ENCODE measurements at regions not wholly inside any gene's neighbourhood (a gene's known extent, or its start where the extent isn't known, plus 50 kb on each side); places are given as distances from the start of the nearest gene placed in this dataset.

- Histone ChIP-seq H3K27ac (ENCODE audit: low read depth, low read length) (no peak overlapping the region), H3K4me1 (ENCODE audit: control insufficient read depth, insufficient read depth, low read length) (no peaks in the 10 kb centered on the region), H3K4me3 (ENCODE audit: low read length) (no peak overlapping the region), H3K27me3 (ENCODE audit: control insufficient read depth, insufficient read depth, low read length) (no peaks in the 10 kb centered on the region), H3K36me3 (ENCODE audit: control insufficient read depth, insufficient read depth, low read length) (no peaks in the 10 kb centered on the region), H3K9ac (ENCODE audit: low read length) (no peak overlapping the region)
These were observed 76.2 kb downstream of the PLCE1 start for GRCh38 chr10:94069884-94070283.

GRCh38 chr10:94074462-94074861 lies 80.7 kb downstream of the PLCE1 start:
- H3K9ac ChIP-seq (ENCODE audit: low read length): no peak overlapping the region
- H3K36me3 ChIP-seq (ENCODE audit: control insufficient read depth, insufficient read depth, low read length): no peaks in the 10 kb centered on the region
- peaks cover 7% of the 10 kb centered on the region for H3K4me1 ChIP-seq (ENCODE audit: control insufficient read depth, insufficient read depth, low read length)
- H3K27ac ChIP-seq (ENCODE audit: low read depth, low read length): no peak overlapping the region
- no peak overlapping the region for H3K4me3 ChIP-seq (ENCODE audit: low read length)
- H3K27me3 ChIP-seq (ENCODE audit: control insufficient read depth, insufficient read depth, low read length): no peaks in the 10 kb centered on the region

- H3K4me1 ChIP-seq (ENCODE audit: control insufficient read depth, insufficient read depth, low read length): peaks cover 7% of the 10 kb centered on the region
- no peaks in the 10 kb centered on the region for H3K27me3 ChIP-seq (ENCODE audit: control insufficient read depth, insufficient read depth, low read length)
- no peak overlapping the region for H3K9ac ChIP-seq (ENCODE audit: low read length)
- H3K36me3 ChIP-seq (ENCODE audit: control insufficient read depth, insufficient read depth, low read length): no peaks in the 10 kb centered on the region
- H3K27ac ChIP-seq (ENCODE audit: low read depth, low read length): no peak overlapping the region
- no peak overlapping the region for H3K4me3 ChIP-seq (ENCODE audit: low read length)
These were observed 81.8 kb downstream of the PLCE1 start for GRCh38 chr10:94075506-94075905.

- Histone ChIP-seq H3K27me3 (ENCODE audit: control insufficient read depth, insufficient read depth, low read length) (no peaks in the 10 kb centered on the region), H3K27ac (ENCODE audit: low read depth, low read length) (no peak overlapping the region), H3K4me1 (ENCODE audit: control insufficient read depth, insufficient read depth, low read length) (peaks cover 7% of the 10 kb centered on the region), H3K4me3 (ENCODE audit: low read length) (no peak overlapping the region), H3K36me3 (ENCODE audit: control insufficient read depth, insufficient read depth, low read length) (no peaks in the 10 kb centered on the region), H3K9ac (ENCODE audit: low read length) (no peak overlapping the region)
These were observed 82.7 kb downstream of the PLCE1 start for GRCh38 chr10:94076325-94076841.

GRCh38 chr10:94077042-94077441 lies 83.3 kb downstream of the PLCE1 start:
- Histone ChIP-seq H3K9ac (ENCODE audit: low read length) (no peak overlapping the region), H3K4me3 (ENCODE audit: low read length) (no peak overlapping the region), H3K36me3 (ENCODE audit: control insufficient read depth, insufficient read depth, low read length) (no peaks in the 10 kb centered on the region), H3K4me1 (ENCODE audit: control insufficient read depth, insufficient read depth, low read length) (peaks cover 7% of the 10 kb centered on the region), H3K27ac (ENCODE audit: low read depth, low read length) (no peak overlapping the region), H3K27me3 (ENCODE audit: control insufficient read depth, insufficient read depth, low read length) (no peaks in the 10 kb centered on the region)

GRCh38 chr10:94080108-94080507 lies 86.4 kb downstream of the PLCE1 start:
- Histone ChIP-seq H3K27me3 (ENCODE audit: control insufficient read depth, insufficient read depth, low read length) (no peaks in the 10 kb centered on the region), H3K4me1 (ENCODE audit: control insufficient read depth, insufficient read depth, low read length) (peaks cover 7% of the 10 kb centered on the region), H3K9ac (ENCODE audit: low read length) (no peak overlapping the region), H3K4me3 (ENCODE audit: low read length) (no peak overlapping the region), H3K27ac (ENCODE audit: low read depth, low read length) (no peak overlapping the region), H3K36me3 (ENCODE audit: control insufficient read depth, insufficient read depth, low read length) (no peaks in the 10 kb centered on the region)

- no peak overlapping the region for H3K9ac ChIP-seq (ENCODE audit: low read length)
- H3K27ac ChIP-seq (ENCODE audit: low read depth, low read length): no peak overlapping the region
- H3K4me3 ChIP-seq (ENCODE audit: low read length): no peak overlapping the region
These were observed 90.0 kb downstream of the PLCE1 start for GRCh38 chr10:94083662-94084265.

GRCh38 chr10:94084344-94084743 lies 90.6 kb downstream of the PLCE1 start:
- no peaks in the 10 kb centered on the region for H3K36me3 ChIP-seq (ENCODE audit: control insufficient read depth, insufficient read depth, low read length)
- peaks cover 2% of the 10 kb centered on the region for H3K4me1 ChIP-seq (ENCODE audit: control insufficient read depth, insufficient read depth, low read length)
- H3K27me3 ChIP-seq (ENCODE audit: control insufficient read depth, insufficient read depth, low read length): no peaks in the 10 kb centered on the region
- H3K27ac ChIP-seq (ENCODE audit: low read depth, low read length): no peak overlapping the region
- H3K4me3 ChIP-seq (ENCODE audit: low read length): no peak overlapping the region
- H3K9ac ChIP-seq (ENCODE audit: low read length): no peak overlapping the region

More at GRCh38 chr10:94083662-94084265, 90.0 kb downstream of the PLCE1 start:
- H3K27me3 ChIP-seq (ENCODE audit: control insufficient read depth, insufficient read depth, low read length): no peaks in the 10 kb centered on the region
- H3K4me1 ChIP-seq (ENCODE audit: control insufficient read depth, insufficient read depth, low read length): peaks cover 2% of the 10 kb centered on the region
- H3K36me3 ChIP-seq (ENCODE audit: control insufficient read depth, insufficient read depth, low read length): no peaks in the 10 kb centered on the region

- H3K27ac ChIP-seq (ENCODE audit: low read depth, low read length): no peak overlapping the region
- H3K9ac ChIP-seq (ENCODE audit: low read length): no peak overlapping the region
- no peak overlapping the region for H3K4me3 ChIP-seq (ENCODE audit: low read length)
- no peaks in the 10 kb centered on the region for H3K27me3 ChIP-seq (ENCODE audit: control insufficient read depth, insufficient read depth, low read length)
- no peaks in the 10 kb centered on the region for H3K36me3 ChIP-seq (ENCODE audit: control insufficient read depth, insufficient read depth, low read length)
- peaks cover 2% of the 10 kb centered on the region for H3K4me1 ChIP-seq (ENCODE audit: control insufficient read depth, insufficient read depth, low read length)
These were observed 91.6 kb downstream of the PLCE1 start for GRCh38 chr10:94085288-94085687.

GRCh38 chr10:94085766-94086437 lies 92.2 kb downstream of the PLCE1 start:
- Histone ChIP-seq H3K4me3 (ENCODE audit: low read length) (no peak overlapping the region), H3K27ac (ENCODE audit: low read depth, low read length) (no peak overlapping the region), H3K4me1 (ENCODE audit: control insufficient read depth, insufficient read depth, low read length) (peaks cover 2% of the 10 kb centered on the region), H3K27me3 (ENCODE audit: control insufficient read depth, insufficient read depth, low read length) (no peaks in the 10 kb centered on the region), H3K36me3 (ENCODE audit: control insufficient read depth, insufficient read depth, low read length) (no peaks in the 10 kb centered on the region), H3K9ac (ENCODE audit: low read length) (no peak overlapping the region)

- Histone ChIP-seq H3K36me3 (ENCODE audit: control insufficient read depth, insufficient read depth, low read length) (no peaks in the 10 kb centered on the region), H3K27ac (ENCODE audit: low read depth, low read length) (no peak overlapping the region), H3K27me3 (ENCODE audit: control insufficient read depth, insufficient read depth, low read length) (no peaks in the 10 kb centered on the region), H3K9ac (ENCODE audit: low read length) (no peak overlapping the region), H3K4me3 (ENCODE audit: low read length) (peak overlapping the region; percentile 29), H3K4me1 (ENCODE audit: control insufficient read depth, insufficient read depth, low read length) (peaks cover 2% of the 10 kb centered on the region)
These were observed 95.2 kb downstream of the PLCE1 start for GRCh38 chr10:94088926-94089381.

- H3K4me1 ChIP-seq (ENCODE audit: control insufficient read depth, insufficient read depth, low read length): peaks cover 2% of the 10 kb centered on the region
These were observed 97.9 kb downstream of the PLCE1 start for GRCh38 chr10:94091649-94092048.

GRCh38 chr10:94092848-94093247 lies 99.1 kb downstream of the PLCE1 start:
- no peak overlapping the region for H3K4me3 ChIP-seq (ENCODE audit: low read length)
- H3K4me1 ChIP-seq (ENCODE audit: control insufficient read depth, insufficient read depth, low read length): peaks cover 2% of the 10 kb centered on the region
- no peak overlapping the region for H3K9ac ChIP-seq (ENCODE audit: low read length)
- no peaks in the 10 kb centered on the region for H3K27me3 ChIP-seq (ENCODE audit: control insufficient read depth, insufficient read depth, low read length)
- no peak overlapping the region for H3K27ac ChIP-seq (ENCODE audit: low read depth, low read length)
- H3K36me3 ChIP-seq (ENCODE audit: control insufficient read depth, insufficient read depth, low read length): no peaks in the 10 kb centered on the region

More at GRCh38 chr10:94091649-94092048, 97.9 kb downstream of the PLCE1 start:
- H3K27me3 ChIP-seq (ENCODE audit: control insufficient read depth, insufficient read depth, low read length): no peaks in the 10 kb centered on the region
- H3K27ac ChIP-seq (ENCODE audit: low read depth, low read length): no peak overlapping the region
- H3K4me3 ChIP-seq (ENCODE audit: low read length): no peak overlapping the region
- H3K36me3 ChIP-seq (ENCODE audit: control insufficient read depth, insufficient read depth, low read length): no peaks in the 10 kb centered on the region
- no peak overlapping the region for H3K9ac ChIP-seq (ENCODE audit: low read length)
